Small intestine (tissue), 7 donors: ENCODE measurements at regions not wholly inside any gene's neighbourhood (a gene's known extent, or its start where the extent isn't known, plus 50 kb on each side); places are given as distances from the start of the nearest gene placed in this dataset.

Experiments used
- DNase-seq, 2 donors: peaks; one replicate each; pipeline versions ENCODE4 v3.0.0 to v3.0.0-alpha.2; 2013
- FAIRE-seq: peaks from 2 replicates; lab custom pipeline; 2012; peaks lifted over from hg19 to GRCh38; lab: Jason Lieb, UNC
- H3K27ac ChIP-seq, 3 donors: one replicate each; pipeline ENCODE4 v1.5.1; 2013; ENCODE audit warnings: low read length in 2 of 3, mild to moderate bottlenecking in 2 of 3, control low read depth in 1 of 3, inconsistent platforms in 1 of 3, low read depth in 1 of 3, moderate library complexity in 1 of 3
- H3K27me3 ChIP-seq, 3 donors: one replicate each; pipeline ENCODE4 v1.6.1; 2013; ENCODE audit warnings: low read length in 3 of 3, inconsistent platforms in 1 of 3; ENCODE audit not compliant: control insufficient read depth in 3 of 3, insufficient read depth in 3 of 3
- H3K36me3 ChIP-seq, 3 donors: one replicate each; pipeline ENCODE4 v1.6.1; 2013; ENCODE audit warnings: low read length in 3 of 3, inconsistent platforms in 1 of 3, low read depth in 1 of 3, mild to moderate bottlenecking in 1 of 3, moderate library complexity in 1 of 3; ENCODE audit not compliant: control insufficient read depth in 3 of 3, insufficient read depth in 2 of 3
- H3K4me1 ChIP-seq, 3 donors: one replicate each; pipeline ENCODE4 v1.6.1; 2013; ENCODE audit warnings: low read length in 2 of 3, inconsistent platforms in 1 of 3, low read depth in 1 of 3, mild to moderate bottlenecking in 1 of 3, moderate library complexity in 1 of 3; ENCODE audit not compliant: control insufficient read depth in 3 of 3, insufficient read depth in 2 of 3
- H3K4me3 ChIP-seq, 3 donors: one replicate each; pipeline ENCODE4 v1.5.1; 2013; ENCODE audit warnings: low read length in 3 of 3, control low read depth in 1 of 3, inconsistent platforms in 1 of 3, low read depth in 1 of 3, mild to moderate bottlenecking in 1 of 3, moderate library complexity in 1 of 3
- H3K9me3 ChIP-seq, 2 donors: one replicate each; pipeline ENCODE4 v1.6.1; 2013; ENCODE audit warnings: low read depth in 1 of 2, low read length in 1 of 2; ENCODE audit not compliant: control insufficient read depth in 2 of 2, insufficient read depth in 1 of 2
- WGBS, 3 donors: extraction: QIAGEN DNeasy Blood & Tissue Kit; methylation state at CpG; one replicate each; pipeline ENCODE4 v1.1.7; 2013; 5-methylcytosine and 5-hydroxymethylcytosine counted together
- donor health status: healthy with polysubstance abuse.
- donor health status: control.
- donor health status: control.
- donor health status: Bipolar disorder and iron deficiency.
- donor health status: healthy.

DNA sequence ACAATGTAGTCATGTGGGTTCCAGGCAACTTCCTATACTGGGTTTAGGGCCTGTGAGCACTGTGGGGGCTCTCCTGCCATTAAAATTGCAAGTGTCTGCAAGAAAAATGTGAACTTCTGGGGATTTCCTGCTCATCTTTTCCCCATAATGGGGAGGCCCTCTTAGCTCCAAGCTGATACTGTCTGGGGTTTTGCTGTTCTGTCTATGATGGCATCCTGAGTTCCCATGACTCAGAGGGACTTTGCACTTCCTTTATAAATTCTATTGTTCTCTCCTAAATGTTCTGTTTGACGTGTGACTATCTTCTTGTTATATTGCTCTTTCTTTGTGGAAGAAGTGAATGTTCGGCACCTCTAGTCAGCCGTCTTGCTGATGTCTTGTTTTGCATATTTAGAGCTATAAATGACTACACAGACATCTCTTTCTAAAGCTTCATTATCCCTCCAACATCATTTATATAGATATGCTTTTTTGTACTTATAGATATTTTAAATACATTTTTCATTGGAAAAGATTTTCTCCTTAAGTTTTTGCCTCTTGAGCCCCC, 465.8 kb downstream of the NAF1 start:
- FAIRE-seq (no peak), DNase-seq (no peak)
- H3K36me3 ChIP-seq = no peaks in the 10 kb centered on the region
- no peak overlapping the region for H3K27ac ChIP-seq
- no peak overlapping the region for H3K4me3 ChIP-seq
- WGBS, 3 donors = 43 to 62% (median 43%) methylated on average over 3 of the region's 3 CpGs
- H3K4me1 ChIP-seq = no peaks in the 10 kb centered on the region
- H3K27me3 ChIP-seq = no peaks in the 10 kb centered on the region
- peaks cover 0 to 3% of the 10 kb centered on the region in 2 donors for H3K9me3 ChIP-seq

GRCh38 chr4:162700358-162700757, 466.3 kb downstream of the NAF1 start:
- Histone ChIP-seq H3K36me3 (no peaks in the 10 kb centered on the region), H3K9me3 (peaks cover 0 to 3% of the 10 kb centered on the region in 2 donors), H3K4me3 (no peak overlapping the region), H3K27ac (no peak overlapping the region), H3K27me3 (no peaks in the 10 kb centered on the region), H3K4me1 (no peaks in the 10 kb centered on the region)
- DNase-seq (no peak), FAIRE-seq (no peak)
- 51 to 76% (median 58%) methylated on average over 2 of the region's 2 CpGs for WGBS, 3 donors

GRCh38 chr4:162699629-162700028, 467.1 kb downstream of the NAF1 start:
- Histone ChIP-seq H3K27me3 (no peaks in the 10 kb centered on the region), H3K4me1 (no peaks in the 10 kb centered on the region), H3K36me3 (no peaks in the 10 kb centered on the region), H3K4me3 (no peak overlapping the region), H3K27ac (no peak overlapping the region), H3K9me3 (peaks cover 0 to 3% of the 10 kb centered on the region in 2 donors)
- 80 to 95% (median 85%) methylated on average over 1 of the region's 1 CpG for WGBS, 3 donors
- no peak for FAIRE-seq
- DNase-seq = no peak

DNA sequence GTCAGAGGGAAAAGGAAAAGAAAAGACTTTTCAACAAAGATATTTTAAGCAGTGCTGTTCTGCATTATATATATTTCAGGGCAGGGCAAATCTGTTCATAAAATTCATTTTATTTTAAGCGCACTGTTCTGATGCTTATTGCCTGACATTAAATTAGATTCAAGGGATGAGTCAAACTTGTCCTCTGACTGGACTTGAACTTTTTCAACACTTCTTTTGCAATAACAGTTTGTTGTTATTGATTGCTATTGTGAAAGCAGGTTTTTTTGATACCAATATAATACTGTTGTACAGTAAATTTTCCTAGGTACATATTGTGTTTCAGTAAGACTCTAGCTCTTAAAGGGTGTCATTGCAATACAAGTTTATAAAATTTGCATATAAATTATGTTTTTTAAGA, 481.3 kb downstream of the NAF1 start:
- H3K4me3 ChIP-seq = no peak overlapping the region
- no peaks in the 10 kb centered on the region for H3K4me1 ChIP-seq
- DNase-seq (no peak), FAIRE-seq (no peak)
- H3K27ac ChIP-seq = no peak overlapping the region
- H3K9me3 ChIP-seq = no peaks in the 10 kb centered on the region
- no peaks in the 10 kb centered on the region for H3K27me3 ChIP-seq
- WGBS, 3 donors = 97 to 100% (median 98%) methylated on average over 1 of the region's 1 CpG
- no peaks in the 10 kb centered on the region for H3K36me3 ChIP-seq

DNA sequence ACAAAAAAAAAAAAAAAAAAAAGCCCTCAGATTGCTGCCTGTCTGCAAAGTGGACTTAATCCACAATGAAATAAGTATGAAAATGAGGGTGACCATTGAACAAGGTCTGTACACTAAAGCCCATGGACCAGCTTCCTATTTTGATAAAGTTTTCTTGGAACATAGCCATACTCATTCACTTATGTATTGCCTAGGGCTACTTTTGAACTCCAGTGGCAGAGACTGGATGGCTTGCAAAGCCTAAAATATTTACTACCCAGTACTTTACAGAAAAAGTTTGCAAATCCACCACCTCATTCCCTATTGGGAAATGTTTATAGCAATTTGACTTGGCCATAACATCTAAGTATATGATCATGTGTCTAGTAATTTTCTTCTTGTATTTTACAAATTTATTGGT, 481.7 kb downstream of the NAF1 start:
- FAIRE-seq = no peak

DNA sequence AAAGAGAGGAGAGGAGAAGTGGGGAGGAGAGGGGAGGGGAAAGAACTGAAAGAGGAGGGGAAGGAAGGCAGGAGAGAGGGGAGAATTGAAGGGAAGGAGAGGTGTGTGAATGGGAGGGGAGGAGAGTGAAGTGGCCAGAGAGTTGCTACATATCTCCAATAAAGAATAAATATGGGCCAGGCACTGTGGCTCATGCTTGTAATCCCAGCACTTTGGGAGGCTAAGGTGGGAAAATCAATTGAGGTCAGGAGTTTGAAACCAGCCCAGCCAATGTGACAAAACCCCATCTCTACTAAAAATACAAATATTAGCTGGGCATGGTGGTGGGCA, 482.4 kb downstream of the NAF1 start:
- no peak for FAIRE-seq
- H3K9me3 ChIP-seq = no peaks in the 10 kb centered on the region
- H3K4me3 ChIP-seq = no peak overlapping the region
- DNase-seq = no peak
- peak overlapping the region in 1 of 3 donors; percentile 42 for H3K27ac ChIP-seq
- H3K36me3 ChIP-seq = no peaks in the 10 kb centered on the region
- no peaks in the 10 kb centered on the region for H3K27me3 ChIP-seq
- H3K4me1 ChIP-seq = no peaks in the 10 kb centered on the region

More for the DNA sequence above, 481.7 kb downstream of the NAF1 start:
- Histone ChIP-seq H3K27me3 (no peaks in the 10 kb centered on the region), H3K9me3 (no peaks in the 10 kb centered on the region), H3K4me3 (no peak overlapping the region), H3K4me1 (no peaks in the 10 kb centered on the region), H3K27ac (no peak overlapping the region), H3K36me3 (no peaks in the 10 kb centered on the region)
- no peak for DNase-seq

GRCh38 chr4:162683659-162684370, 482.9 kb downstream of the NAF1 start:
- FAIRE-seq (no peak), DNase-seq (peak in 1 of 2 donors; percentile 47)
- Histone ChIP-seq H3K4me1 (no peaks in the 10 kb centered on the region), H3K27me3 (no peaks in the 10 kb centered on the region), H3K9me3 (no peaks in the 10 kb centered on the region), H3K36me3 (no peaks in the 10 kb centered on the region), H3K4me3 (no peak overlapping the region), H3K27ac (peak overlapping the region in 1 of 3 donors; percentile 42)
- 25 to 52% (median 40%) methylated on average over 5 of the region's 5 CpGs for WGBS, 3 donors

DNA sequence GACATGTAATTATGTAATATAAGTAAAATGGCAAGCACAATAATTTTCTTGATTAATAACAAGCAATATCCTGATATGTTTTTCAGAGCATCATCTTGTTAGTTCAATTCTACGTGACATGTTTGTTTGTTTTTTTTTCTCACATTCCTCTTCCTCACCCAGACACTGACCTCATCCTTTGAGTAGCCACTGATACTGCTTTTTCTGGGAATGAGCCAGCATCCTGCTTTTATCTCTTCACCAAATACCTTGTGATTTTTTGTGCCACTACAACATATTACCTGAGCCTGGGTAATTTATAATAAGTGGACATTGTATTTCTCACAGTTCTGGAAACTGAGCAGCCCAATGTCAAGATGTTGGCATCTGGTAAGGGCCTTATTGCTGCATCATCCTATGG, 484.0 kb downstream of the NAF1 start:
- no peaks in the 10 kb centered on the region for H3K4me1 ChIP-seq
- no peak overlapping the region for H3K27ac ChIP-seq
- FAIRE-seq (no peak), DNase-seq (no peak)
- 53 to 80% (median 59%) methylated on average over 1 of the region's 1 CpG for WGBS, 3 donors
- no peaks in the 10 kb centered on the region for H3K9me3 ChIP-seq
- no peaks in the 10 kb centered on the region for H3K27me3 ChIP-seq
- no peak overlapping the region for H3K4me3 ChIP-seq
- H3K36me3 ChIP-seq = no peaks in the 10 kb centered on the region

- Histone ChIP-seq H3K4me3 (no peak overlapping the region), H3K27ac (no peak overlapping the region), H3K4me1 (no peaks in the 10 kb centered on the region), H3K27me3 (no peaks in the 10 kb centered on the region), H3K36me3 (no peaks in the 10 kb centered on the region), H3K9me3 (no peaks in the 10 kb centered on the region)
- DNase-seq (no peak), FAIRE-seq (no peak)
- 28 to 65% (median 39%) methylated on average over 2 of the region's 2 CpGs for WGBS, 3 donors
These were observed 485.5 kb downstream of the NAF1 start for GRCh38 chr4:162681212-162681611.
